HepG2 (cell line): ENCODE measurements at regions not wholly inside any gene's neighbourhood (a gene's known extent, or its start where the extent isn't known, plus 50 kb on each side); places are given as distances from the start of the nearest gene placed in this dataset.

Source experiments
- CTCF ChIP-seq: sonication (generic); formaldehyde crosslinking; IDR thresholded peaks from 2 replicates; pipeline ENCODE4 v1.5.0; 2020; ENCODE audit warnings: mild to moderate bottlenecking, missing genetic modification reagents, moderate library complexity
- EZH2 ChIP-seq: conservative IDR thresholded peaks from 2 replicates; pipeline ENCODE4 v1.6.1; 2012; ENCODE audit warnings: mild to moderate bottlenecking, low read depth, low read length, moderate library complexity
- GTF3A ChIP-seq: sonication (generic); formaldehyde crosslinking; conservative IDR thresholded peaks from 2 replicates; pipeline ENCODE4 v1.4.0; 2020; ENCODE audit warnings: mild to moderate bottlenecking, missing genetic modification reagents
- HES4 ChIP-seq: sonication (generic); formaldehyde crosslinking; IDR thresholded peaks from 2 replicates; pipeline ENCODE4 v1.9.0; 2021; ENCODE audit warnings: mild to moderate bottlenecking, missing genetic modification reagents, borderline replicate concordance
- JDP2 ChIP-seq: sonication (generic); formaldehyde crosslinking; IDR thresholded peaks from 2 replicates; pipeline ENCODE4 v1.8.1; 2022; ENCODE audit warnings: missing genetic modification reagents, borderline replicate concordance
- MZF1 ChIP-seq: sonication (generic); formaldehyde crosslinking; IDR thresholded peaks from 2 replicates; pipeline ENCODE4 v1.8.1; 2023; ENCODE audit warnings: mild to moderate bottlenecking, missing genetic modification reagents, borderline replicate concordance
- POLR2AphosphoS5 ChIP-seq: IDR thresholded peaks from 2 replicates; pipeline ENCODE4 v1.6.1; 2012; ENCODE audit warnings: low read depth, low read length
- REST ChIP-seq, 2 experiments: IDR thresholded peaks; 2 replicates each; pipeline ENCODE4 v1.6.1; 2011 to 2012; ENCODE audit warnings: low read length in 2 of 2, borderline replicate concordance in 1 of 2, low read depth in 1 of 2, mild to moderate bottlenecking in 1 of 2, moderate library complexity in 1 of 2
- SMC3 ChIP-seq: IDR thresholded peaks from 2 replicates; pipeline ENCODE4 v1.6.1; 2011; ENCODE audit warnings: low read length, improper control_type of control experiment
- TP53 ChIP-seq: sonication (generic); formaldehyde crosslinking; conservative IDR thresholded peaks from 2 replicates; pipeline ENCODE4 v1.4.0; 2020; ENCODE audit warnings: missing genetic modification reagents
- ZNF274 ChIP-seq: sonication (generic); formaldehyde crosslinking; IDR thresholded peaks from 2 replicates; pipeline ENCODE4 v1.5.1; 2020; ENCODE audit warnings: mild to moderate bottlenecking, missing genetic modification reagents
- ZNF282 ChIP-seq: fragments of 450-650 bp; IDR thresholded peaks from 2 replicates; pipeline ENCODE4 v1.6.1; 2018; ENCODE audit not compliant: partially characterized antibody
- ZNF572 ChIP-seq: sonication (generic); formaldehyde crosslinking; IDR thresholded peaks from 2 replicates; pipeline ENCODE4 v1.5.1; 2020; ENCODE audit warnings: mild to moderate bottlenecking, missing genetic modification reagents
- ZSCAN12 ChIP-seq: sonication (generic); formaldehyde crosslinking; IDR thresholded peaks from 2 replicates; pipeline ENCODE4 v1.9.0; 2021; ENCODE audit warnings: mild to moderate bottlenecking, missing genetic modification reagents

GRCh38 chr4:136962868-136963267, 569.4 kb downstream of the PCDH18 start:
- TF ChIP-seq SMC3 (no peak), MZF1 (CRISPR knock-in tag) (no peak), TP53 (CRISPR knock-in tag) (no peak), CTCF (CRISPR knock-in tag) (no peak), GTF3A (CRISPR knock-in tag) (no peak), EZH2 (no peak), HES4 (no peak), JDP2 (CRISPR knock-in tag) (no peak), REST (IDR thresholded peaks at IDR 0.05; ENCODE audit: borderline replicate concordance in 1 of 2, low read depth in 1 of 2, low read length in 2 of 2) (no peak), POLR2AphosphoS5 (no peak), ZSCAN12 (no peak), ZNF274 (CRISPR knock-in tag) (no peak), ZNF282 (no peak), ZNF572 (CRISPR knock-in tag) (no peak)
